SU-DHL-6 (cell line): ENCODE measurements at regions not wholly inside any gene's neighbourhood (a gene's known extent, or its start where the extent isn't known, plus 50 kb on each side); places are given as distances from the start of the nearest gene placed in this dataset.

Experiments used
- H2AFZ ChIP-seq: fragments of 200-600 bp; sonication (generic); 2 replicates; pipeline ENCODE4 v1.6.1; 2014; ENCODE audit warnings: low read depth, mild to moderate bottlenecking, moderate library complexity, mixed read lengths, antibody characterized with exemption, low read length; ENCODE audit not compliant: severe bottlenecking
- H3F3A ChIP-seq: fragments of 200-600 bp; shearing (Covaris generic); 2 replicates; pipeline ENCODE4 v1.6.0; 2016; ENCODE audit warnings: antibody characterized with exemption, mild to moderate bottlenecking; ENCODE audit not compliant: insufficient read depth
- H3K27ac ChIP-seq: fragments of 200-600 bp; sonication (generic); 2 replicates; pipeline ENCODE4 v1.5.1; 2016; ENCODE audit warnings: low read depth, mild to moderate bottlenecking, low read length, moderate library complexity, mixed read lengths
- H3K27me3 ChIP-seq: fragments of 200-600 bp; sonication (generic), shearing (Covaris generic); 2 replicates; pipeline ENCODE4 v1.6.0; 2014; ENCODE audit warnings: mild to moderate bottlenecking, low read length
- H3K36me3 ChIP-seq: fragments of 200-600 bp; sonication (generic); 2 replicates; pipeline ENCODE4 v1.6.1; 2014; ENCODE audit warnings: mild to moderate bottlenecking, low read length, mixed read lengths
- H3K4me2 ChIP-seq: fragments of 300-600, 200-600 bp; shearing (Covaris generic), sonication (generic); 2 replicates; pipeline ENCODE4 v1.6.0; 2014; ENCODE audit warnings: low read length, low read depth, mild to moderate bottlenecking; ENCODE audit not compliant: poor library complexity, severe bottlenecking
- H3K4me3 ChIP-seq: fragments of 200-600 bp; sonication (generic); 2 replicates; pipeline ENCODE4 v1.5.1; 2014; ENCODE audit warnings: antibody characterized with exemption, low read length, mild to moderate bottlenecking, mixed read lengths; ENCODE audit not compliant: insufficient read depth, poor library complexity, severe bottlenecking
- H3K79me2 ChIP-seq: fragments of 200-600 bp; sonication (generic); 2 replicates; pipeline ENCODE4 v1.6.1; 2014; ENCODE audit warnings: mild to moderate bottlenecking, low read length, moderate library complexity; ENCODE audit not compliant: insufficient read depth
- H3K9ac ChIP-seq: fragments of 200-600 bp; sonication (generic); 2 replicates; pipeline ENCODE4 v1.7.0; 2014; ENCODE audit warnings: mild to moderate bottlenecking, low read length
- H3K9me2 ChIP-seq: fragments of 200-600 bp; sonication (generic); replicated peaks from 2 replicates; pipeline ENCODE4 v1.6.1; 2014; ENCODE audit warnings: low read length; ENCODE audit not compliant: insufficient read depth
- H3K9me3 ChIP-seq: fragments of 200-600 bp; sonication (generic); 2 replicates; pipeline ENCODE4 v1.6.1; 2014; ENCODE audit warnings: low read length, mixed read lengths; ENCODE audit not compliant: insufficient read depth
- H4K20me1 ChIP-seq: fragments of 200-600 bp; sonication (generic); 2 replicates; pipeline ENCODE4 v1.6.1; 2014; ENCODE audit warnings: low read depth, mild to moderate bottlenecking, antibody characterized with exemption, low read length, moderate library complexity, mixed read lengths
- CTCF ChIP-seq: fragments of 200-600 bp; sonication (generic); IDR thresholded peaks from one replicate; pipeline ENCODE4 v1.5.1; 2017; ENCODE audit warnings: antibody characterized with exemption, mild to moderate bottlenecking, low read length, moderate library complexity; ENCODE audit not compliant: insufficient read depth, poor library complexity, severe bottlenecking
- EZH2phosphoT487 ChIP-seq: fragments of 200-600 bp; sonication (generic), shearing (Covaris generic); conservative IDR thresholded peaks from 2 replicates; pipeline ENCODE4 v1.6.1; 2018; ENCODE audit warnings: mild to moderate bottlenecking, antibody characterized with exemption, low read length, moderate library complexity, mixed read lengths

GRCh38 chr16:51457775-51458174 is 306.7 kb upstream of the SALL1 start:
- H3K4me3 ChIP-seq: no peak overlapping the region
- H3K9me2 ChIP-seq: no peaks in the 10 kb centered on the region
- no peak overlapping the region for H2AFZ ChIP-seq
- H3K4me2 ChIP-seq: no peak overlapping the region
- H3K27me3 ChIP-seq: no peaks in the 10 kb centered on the region
- no peak overlapping the region for H3K9ac ChIP-seq
- no peaks in the 10 kb centered on the region for H3K79me2 ChIP-seq
- H3K27ac ChIP-seq: no peak overlapping the region
- H3K36me3 ChIP-seq: no peaks in the 10 kb centered on the region
- no peaks in the 10 kb centered on the region for H3F3A ChIP-seq
- H4K20me1 ChIP-seq: no peaks in the 10 kb centered on the region
- H3K9me3 ChIP-seq: no peaks in the 10 kb centered on the region
- no peak for TF ChIP-seq CTCF
- TF ChIP-seq EZH2phosphoT487: no peak

GRCh38 chr16:51455398-51455797 is 304.3 kb upstream of the SALL1 start:
- Histone ChIP-seq H3K36me3 (no peaks in the 10 kb centered on the region), H3K27me3 (no peaks in the 10 kb centered on the region), H3K9ac (no peak overlapping the region), H3K4me3 (no peak overlapping the region), H3K4me2 (no peak overlapping the region), H3K27ac (no peak overlapping the region), H2AFZ (no peak overlapping the region), H3K79me2 (no peaks in the 10 kb centered on the region), H4K20me1 (no peaks in the 10 kb centered on the region), H3K9me2 (no peaks in the 10 kb centered on the region), H3F3A (no peaks in the 10 kb centered on the region), H3K9me3 (no peaks in the 10 kb centered on the region)
- TF ChIP-seq EZH2phosphoT487 (no peak), CTCF (no peak)

- Histone ChIP-seq H2AFZ (no peak overlapping the region), H3K27ac (no peak overlapping the region), H3F3A (no peaks in the 10 kb centered on the region), H3K36me3 (no peaks in the 10 kb centered on the region), H3K79me2 (no peaks in the 10 kb centered on the region), H3K27me3 (no peaks in the 10 kb centered on the region), H3K9me3 (no peaks in the 10 kb centered on the region), H3K9me2 (no peaks in the 10 kb centered on the region), H3K4me3 (no peak overlapping the region), H4K20me1 (no peaks in the 10 kb centered on the region), H3K9ac (no peak overlapping the region), H3K4me2 (no peak overlapping the region)
- TF ChIP-seq CTCF: no peak
- no peak for TF ChIP-seq EZH2phosphoT487
These were observed 302.2 kb upstream of the SALL1 start for GRCh38 chr16:51453251-51453650.

- Histone ChIP-seq H3K27ac (no peak overlapping the region), H3K27me3 (no peaks in the 10 kb centered on the region), H3K36me3 (no peaks in the 10 kb centered on the region), H3K79me2 (no peaks in the 10 kb centered on the region), H3F3A (no peaks in the 10 kb centered on the region), H3K4me2 (no peak overlapping the region), H3K9ac (no peak overlapping the region), H3K9me2 (no peaks in the 10 kb centered on the region), H4K20me1 (no peaks in the 10 kb centered on the region), H2AFZ (no peak overlapping the region), H3K9me3 (no peaks in the 10 kb centered on the region), H3K4me3 (no peak overlapping the region)
- TF ChIP-seq EZH2phosphoT487 (no peak), CTCF (no peak)
These were observed 299.8 kb upstream of the SALL1 start for GRCh38 chr16:51450909-51451308.
